ENCODE measurements at regions not wholly inside any gene's neighbourhood (a gene's known extent, or its start where the extent isn't known, plus 50 kb on each side); places are given as distances from the start of the nearest gene placed in this dataset.

DNA sequence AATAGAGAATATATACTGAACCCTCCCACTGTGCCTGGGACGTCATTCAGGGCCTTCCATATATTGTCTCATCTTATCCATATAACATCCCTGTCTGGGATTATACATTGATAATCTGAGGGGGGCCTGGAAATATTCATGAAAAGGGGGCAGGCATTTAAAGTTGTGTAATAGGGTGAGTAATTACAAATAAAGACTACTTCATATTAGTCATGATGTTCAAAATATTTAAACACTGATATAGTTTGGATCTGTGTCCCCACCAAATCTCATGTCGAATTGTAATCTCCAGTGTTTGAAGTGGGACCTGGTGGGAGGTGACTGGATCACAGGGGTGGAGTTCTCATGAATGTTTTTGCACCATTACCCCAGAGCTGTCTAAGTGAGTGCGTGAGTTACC lies 97.8 kb downstream of the AQP9 start:
- DNase-seq: no peak

DNA sequence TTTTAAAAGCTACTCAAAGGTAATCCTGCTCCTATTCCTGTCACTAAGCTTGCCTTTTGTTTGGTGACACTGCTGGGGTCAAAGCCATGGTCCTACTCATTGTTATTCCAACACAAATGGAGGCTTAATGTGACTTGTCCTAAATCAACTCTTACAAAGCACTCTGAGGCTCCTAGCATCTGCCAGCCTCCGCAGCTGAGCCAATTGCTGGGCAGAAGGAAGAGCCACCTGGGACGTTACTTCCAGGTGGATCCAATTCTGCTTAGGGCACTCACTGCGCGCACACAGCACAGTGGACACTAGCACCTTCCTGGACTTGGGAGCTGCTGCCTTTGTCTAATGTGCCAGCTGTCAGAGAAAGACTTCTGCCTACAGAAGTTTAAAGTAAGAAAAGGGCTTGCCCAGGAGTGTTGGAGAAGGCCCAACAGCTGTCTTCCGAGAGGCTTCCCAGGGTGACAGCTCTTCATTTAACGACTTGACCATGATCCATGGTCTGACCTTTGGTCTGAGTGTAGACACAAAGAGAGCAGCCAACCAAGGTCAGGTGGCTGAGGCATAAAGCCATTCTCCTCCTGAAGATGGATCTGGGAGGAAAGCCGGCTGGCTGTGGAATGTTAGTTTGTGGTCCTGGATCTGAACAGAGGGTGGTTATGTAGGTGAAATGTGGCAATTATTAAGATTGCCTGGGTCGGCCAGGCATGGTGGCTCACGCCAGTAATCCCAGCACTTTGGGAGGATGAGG lies 102.2 kb downstream of the AQP9 start:
- no peak for DNase-seq

DNA sequence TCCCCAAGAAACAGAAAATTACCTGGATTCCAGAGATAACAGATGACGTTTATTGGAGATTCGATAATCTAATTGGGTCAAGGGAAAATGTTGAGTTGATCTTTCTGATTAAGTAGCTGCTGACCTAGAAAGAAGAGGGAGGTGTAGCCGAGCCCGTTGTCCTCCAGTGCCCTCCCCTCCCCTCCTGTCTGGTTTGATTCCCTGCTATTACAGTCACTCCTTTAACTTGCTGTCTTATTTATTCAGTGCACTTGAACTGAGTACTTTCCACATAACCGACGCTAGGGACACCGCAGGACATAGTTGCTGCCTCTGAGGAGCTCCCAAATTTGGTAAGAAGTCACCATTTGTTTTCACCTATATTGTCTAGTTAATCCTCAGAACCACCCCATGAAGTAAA lies 103.7 kb downstream of the AQP9 start:
- DNase-seq: no peak

DNA sequence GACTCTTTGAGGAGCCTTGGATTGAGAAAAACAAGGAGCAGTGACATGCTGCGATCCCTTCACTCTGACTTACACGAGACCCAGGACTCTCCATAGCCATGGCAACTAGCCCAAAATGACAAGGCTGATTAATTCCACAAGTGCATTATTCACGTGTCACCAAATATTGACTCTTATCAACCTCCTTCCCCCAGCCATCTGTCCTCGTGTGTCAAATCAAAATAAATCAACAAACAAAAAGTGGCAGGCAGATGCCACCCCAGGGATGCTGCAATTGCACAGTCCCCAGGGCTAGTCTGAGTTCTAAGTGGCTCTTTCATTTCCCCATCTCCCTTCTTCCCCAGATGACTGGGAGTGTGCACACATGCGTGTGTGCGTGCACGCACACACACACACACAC lies 104.9 kb downstream of the AQP9 start:
- no peak for DNase-seq

DNA sequence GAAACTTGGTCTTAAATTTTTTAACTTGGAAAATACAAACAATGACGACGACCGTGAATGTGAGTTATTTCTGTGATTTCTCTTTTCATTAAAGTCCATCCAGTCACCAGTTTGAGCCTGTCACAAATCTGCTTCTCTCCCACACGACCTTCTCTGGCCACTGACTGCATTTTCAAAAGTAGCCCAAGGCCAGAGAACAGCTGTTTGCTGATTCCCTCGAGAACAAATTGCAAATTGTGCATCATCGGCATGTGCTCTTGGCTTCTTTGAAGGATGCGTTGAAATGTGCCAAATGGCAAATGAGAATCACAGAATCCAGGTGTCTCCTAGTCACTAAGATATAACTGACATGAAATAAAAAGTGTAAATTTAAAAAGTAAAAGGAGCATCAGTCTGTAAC lies 106.4 kb downstream of the AQP9 start:
- no peak for DNase-seq

DNA sequence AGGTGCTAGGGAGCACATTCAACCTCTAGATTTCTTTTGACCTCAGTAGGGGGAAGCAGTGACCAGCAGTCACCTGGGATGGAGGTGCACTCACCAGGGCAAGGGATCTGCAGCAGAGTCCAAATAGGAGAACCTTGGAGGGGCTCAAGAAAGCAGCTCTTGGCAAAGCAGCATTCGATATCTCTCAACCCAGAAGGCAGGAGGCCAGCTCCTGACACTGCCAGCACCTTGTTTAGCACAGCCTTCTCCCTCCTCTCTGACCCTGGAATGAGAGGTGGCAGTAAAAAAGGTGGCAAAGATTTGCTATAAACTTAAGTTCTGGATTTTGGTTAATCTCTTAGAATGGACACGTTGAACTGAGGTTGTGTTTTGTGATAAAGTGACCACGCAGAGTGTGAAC lies 107.9 kb downstream of the AQP9 start:
- no peak for DNase-seq

DNA sequence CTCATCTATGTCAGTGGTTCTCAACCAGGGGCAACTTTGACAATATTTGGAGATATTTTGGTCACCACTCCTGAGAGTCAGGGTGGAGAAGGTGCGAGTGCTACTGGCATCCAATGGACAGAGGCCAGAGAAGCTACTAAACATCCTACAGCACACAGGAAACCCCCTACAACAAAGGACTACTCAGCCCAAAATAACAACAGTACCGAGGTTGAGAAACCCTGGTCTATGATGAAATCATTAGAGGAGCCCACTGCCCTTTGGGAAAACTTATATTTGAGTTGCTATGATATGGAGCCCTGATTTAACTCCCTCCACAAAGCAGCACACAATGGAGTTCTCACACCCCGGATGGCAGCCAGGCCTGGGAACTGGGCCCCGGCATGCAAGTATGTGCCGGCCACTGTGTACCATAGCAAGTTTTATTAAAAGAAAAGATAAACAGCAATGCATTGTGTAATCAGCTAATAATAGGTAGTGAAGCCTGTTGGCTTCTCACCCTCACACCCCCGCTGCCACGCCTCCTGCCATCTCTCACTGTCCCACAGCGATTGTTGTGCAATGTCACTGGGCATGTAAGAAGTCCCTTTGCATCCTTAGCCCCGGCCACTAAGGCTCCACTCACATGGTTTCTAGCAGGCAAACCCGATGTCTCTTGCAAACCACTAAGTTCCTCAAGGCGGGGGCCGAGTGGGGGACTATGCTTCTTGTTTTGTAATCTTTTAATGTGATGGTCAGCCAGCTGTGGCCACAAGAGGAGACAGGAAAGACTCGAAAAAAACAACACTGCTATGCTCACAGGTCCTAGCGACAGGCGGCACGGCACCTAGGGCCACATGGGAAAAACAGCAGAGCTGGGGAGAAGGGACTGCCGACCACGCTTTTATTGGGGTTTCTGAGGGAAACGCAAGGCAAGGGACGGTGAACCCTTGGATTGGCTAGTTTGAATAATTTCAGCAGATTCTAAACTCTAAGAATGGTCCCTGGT lies 110.0 kb downstream of the AQP9 start:
- no peak for DNase-seq

DNA sequence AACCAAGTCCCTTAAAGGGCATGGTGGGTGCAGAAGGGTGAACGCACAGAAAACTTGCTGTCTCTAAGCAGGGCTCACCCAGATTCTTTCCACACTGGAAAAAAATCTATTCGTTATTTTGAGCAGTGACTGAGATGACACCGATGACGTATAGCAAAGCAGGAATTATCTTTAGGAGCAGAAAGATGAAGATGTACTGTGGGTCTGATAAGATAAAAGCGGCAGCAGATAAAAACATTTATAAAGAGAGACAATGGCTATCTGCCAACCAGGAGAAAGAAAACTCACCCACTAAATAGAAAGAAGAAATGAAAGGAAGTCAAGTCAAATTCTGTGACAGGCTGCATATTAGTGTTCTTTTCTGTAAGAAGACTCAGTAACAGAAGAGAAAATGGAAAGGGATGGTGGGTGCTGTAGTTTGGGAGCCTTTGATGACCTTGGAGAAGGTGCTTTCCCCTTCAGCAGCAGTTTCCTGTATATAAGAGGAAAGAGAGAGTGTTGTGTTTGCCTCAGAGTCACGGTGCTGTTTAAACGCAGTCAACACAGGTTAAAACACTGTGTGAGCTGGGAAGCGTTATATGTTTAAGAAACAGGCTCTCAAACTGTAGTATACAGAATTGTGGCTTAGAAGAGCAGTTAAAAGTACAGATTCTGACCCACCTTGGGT lies 111.6 kb downstream of the AQP9 start:
- peak; percentile 2 for DNase-seq

DNA sequence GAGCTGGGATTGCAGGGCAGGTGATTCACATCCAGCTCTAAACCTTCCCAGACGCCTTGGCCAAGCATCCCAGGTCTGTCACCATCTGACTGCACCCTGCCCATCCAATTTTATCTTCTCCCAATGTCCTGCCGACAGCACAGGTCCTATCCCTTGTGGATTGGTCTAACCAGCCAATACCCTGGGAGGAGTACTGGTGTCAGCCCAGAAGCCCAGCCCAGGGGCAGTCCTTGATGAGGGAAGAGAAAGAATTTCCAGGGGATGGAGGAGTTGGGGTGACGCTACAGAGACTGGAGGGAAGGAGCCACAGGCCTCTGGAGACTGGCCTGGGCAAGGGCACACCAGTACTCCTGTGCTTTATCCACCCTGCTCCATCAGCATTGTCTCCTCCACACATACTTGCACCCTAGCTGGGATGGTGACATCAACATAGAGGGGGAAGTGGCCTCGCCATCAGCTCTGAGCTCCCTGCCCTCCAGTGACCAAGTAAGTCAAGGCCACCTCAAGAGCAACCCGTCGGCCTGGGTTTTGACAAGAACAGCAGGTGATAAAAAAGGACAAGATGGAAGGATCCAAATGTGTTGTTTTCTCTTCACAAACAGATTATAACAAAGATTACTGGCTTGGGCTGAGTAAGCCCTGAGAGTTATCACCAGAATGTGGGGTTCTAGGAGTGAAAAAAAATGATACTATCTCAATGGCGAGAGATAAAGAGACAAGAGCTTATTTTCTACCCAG lies 114.6 kb downstream of the AQP9 start:
- DNase-seq: no peak

DNA sequence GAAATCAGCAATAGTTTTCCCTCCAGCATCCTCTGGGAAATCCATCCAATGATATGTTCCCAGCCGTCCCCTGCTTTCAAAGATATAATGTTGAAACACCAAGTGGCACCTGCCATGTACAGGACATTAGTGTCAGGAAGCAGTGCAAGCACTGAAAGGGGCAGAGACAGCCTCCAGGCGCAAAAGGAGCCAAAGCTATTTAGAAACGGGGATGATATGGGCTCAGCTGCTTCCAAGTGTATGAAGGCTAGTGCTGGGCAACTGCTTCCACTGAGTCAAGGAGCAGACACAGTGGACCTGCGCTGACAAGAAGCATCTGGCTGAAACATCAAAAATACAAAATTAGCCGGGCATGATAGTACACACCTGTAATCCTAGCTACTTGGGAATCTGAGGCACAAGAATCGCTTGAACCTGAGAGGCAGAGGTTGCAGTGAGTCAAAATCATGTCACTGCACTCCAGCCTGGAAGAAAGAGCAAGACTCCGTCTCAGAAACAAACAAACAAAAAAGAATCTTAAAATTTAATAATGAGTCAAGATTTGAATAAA lies 119.7 kb downstream of the AQP9 start:
- no peak for DNase-seq

DNA sequence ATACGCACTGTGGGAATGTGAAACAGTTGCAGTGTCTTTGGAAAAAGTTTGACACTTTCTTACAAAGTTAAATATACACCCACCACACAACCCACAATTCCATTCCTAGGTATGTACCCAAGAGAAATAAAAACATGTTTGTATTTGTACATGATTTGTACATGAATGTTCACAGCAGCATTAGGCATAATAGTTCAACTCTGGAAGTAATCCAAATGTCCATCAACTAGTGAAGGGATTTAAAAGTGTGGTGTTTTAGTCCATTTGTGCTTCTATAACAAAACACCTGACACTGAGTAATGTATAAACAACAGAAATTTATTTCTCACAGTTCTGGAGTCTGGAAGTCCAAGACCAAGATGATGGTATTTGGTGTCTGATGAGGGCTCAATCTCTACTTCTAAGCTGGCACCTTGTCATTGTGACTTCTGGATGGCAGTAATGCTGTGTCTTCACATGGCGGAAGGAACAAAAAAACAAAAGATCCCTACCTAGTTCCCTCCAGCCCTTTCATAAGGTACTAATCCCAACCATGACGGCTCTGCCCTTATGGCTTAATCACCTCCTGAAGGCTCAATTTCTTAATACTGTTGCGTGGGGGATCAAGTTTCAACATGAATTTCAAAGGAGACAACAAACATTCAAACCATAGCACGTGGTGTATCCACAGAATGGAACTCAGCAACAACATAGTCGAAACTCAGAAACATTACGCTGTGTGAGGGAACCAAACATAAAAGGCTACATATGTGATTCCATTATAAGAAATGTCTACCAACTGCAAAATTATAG lies 120.5 kb downstream of the AQP9 start:
- no peak for DNase-seq

DNA sequence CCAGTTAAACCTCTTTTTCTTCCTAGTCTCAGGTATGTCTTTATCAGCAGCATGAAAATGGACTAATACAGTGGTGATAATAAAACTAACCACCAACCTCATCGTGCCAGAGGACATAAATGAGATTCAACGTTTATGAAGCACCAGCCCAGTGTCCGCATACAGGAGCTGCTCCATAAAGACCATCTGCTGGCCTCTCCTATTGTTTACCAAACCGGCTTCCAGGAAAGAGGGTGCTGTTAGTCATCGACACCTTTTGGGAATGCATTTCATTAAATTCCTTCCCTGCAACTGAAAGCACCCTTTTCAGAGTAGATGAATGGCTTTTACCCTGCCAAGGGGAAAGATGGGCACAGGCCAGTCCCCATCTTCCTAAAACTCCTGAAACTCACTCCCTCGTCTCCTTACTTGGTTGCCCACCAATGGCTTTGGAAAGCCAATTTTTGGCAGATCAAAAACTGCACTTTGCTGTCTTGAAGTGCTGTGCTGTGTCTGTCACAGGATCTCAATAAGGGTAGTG lies 122.1 kb downstream of the AQP9 start:
- DNase-seq: no peak

DNA sequence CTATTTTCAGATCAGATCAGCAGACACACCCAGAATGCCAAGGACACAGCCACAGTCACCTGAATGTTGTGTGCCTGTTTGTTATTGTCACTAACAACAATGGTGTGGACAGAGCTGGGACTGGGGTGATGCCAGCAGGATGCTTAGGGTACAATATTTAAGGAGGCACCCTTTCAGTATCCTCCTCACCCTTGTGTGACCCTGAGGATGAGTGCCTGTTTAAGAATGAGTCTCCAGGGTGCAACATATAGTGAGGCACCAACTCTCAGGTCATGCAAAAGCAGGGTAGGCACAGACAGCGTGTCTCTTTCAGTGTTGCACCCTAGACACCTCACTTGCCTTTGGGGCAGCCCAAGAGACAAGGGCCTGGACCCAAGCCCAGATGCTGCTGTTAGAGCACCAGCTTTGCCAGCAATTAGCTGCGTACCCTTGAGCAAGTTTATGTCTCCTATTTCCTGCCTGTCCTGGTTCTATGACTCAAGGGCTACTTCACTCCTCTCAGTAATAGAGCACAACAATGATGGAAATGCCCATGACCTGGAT lies 122.6 kb downstream of the AQP9 start:
- DNase-seq: no peak

DNA sequence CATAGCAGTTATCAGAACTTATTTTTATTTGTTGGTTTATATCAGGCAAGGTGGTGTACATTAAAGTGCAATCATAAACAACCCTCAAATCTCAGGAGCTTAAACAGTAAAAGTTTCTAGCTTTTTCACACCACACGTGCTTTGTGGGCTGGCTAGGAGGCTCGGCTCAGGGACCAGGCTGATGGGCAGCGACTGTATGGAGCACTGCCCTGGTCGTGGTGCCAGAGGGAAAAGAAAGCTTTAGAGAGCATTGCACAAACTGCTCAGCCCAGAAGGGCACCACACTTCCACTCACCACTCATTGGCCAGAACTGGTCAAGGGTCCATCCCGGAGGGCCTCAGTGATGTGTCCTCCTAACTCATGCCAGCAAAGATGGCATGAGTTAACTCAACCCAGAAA lies 123.2 kb downstream of the AQP9 start:
- no peak for DNase-seq

DNA sequence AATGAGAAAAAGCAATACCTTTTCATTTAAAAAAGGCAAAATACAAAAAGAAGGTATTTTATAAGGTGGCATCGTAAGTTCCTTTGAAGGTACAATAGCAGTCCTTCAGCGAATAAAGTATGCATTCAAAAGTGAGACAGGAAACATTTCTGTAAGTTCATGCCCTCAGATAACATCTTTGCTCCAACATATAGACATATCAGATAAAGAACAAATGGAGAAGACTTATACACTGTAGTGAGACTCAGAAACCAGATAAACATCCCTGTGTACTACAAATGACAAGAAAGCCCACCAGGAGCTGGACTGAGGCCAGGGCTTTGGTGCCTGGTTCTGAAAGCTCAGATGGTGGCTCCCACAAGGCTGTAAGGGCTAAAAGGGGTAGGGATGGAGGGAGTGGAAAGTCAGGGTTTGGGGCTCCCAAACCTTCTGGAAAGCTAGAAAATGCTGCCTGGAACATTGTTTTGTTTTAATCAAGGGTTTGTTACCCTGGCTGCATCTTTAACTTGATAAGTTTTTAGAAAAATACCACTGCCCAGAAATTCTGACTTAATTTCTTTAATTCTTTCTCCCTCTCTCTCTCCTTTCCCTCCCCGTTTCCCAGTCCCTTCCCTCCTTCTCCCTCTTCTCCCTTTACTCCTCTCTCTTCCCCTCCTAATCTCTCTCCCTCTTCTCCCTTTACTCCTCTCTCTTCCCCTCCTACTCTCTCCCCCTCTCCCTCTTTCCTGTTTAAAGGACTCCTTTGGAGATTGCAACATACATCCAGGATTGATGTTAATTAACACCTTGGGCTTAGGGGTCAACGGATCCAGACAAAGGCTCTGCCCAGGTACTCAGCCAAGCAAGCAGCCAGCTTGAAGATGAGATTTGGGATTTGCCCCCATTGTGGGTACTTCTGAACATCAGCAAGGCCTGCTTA lies 126.1 kb downstream of the AQP9 start:
- DNase-seq: no peak

DNA sequence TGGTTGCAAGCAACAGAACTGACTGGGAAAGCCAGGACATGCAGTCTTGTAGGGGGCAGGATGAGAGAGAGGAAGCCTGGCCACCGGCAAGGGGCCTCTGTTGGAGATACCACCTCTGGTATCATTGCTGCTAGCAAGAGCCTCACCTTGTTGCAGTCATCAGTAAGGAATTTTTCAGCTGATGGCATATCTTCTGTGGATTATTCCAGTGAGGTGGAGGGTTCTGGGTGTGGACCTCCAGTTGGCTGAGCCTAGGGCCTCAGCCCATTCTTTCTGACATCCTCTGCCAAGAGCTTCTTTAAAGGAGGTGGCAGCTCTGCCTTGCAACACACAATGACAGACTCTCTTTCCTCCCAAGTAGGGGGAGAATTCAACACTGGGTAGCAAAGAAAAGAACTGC lies 128.9 kb downstream of the AQP9 start:
- no peak for DNase-seq

DNA sequence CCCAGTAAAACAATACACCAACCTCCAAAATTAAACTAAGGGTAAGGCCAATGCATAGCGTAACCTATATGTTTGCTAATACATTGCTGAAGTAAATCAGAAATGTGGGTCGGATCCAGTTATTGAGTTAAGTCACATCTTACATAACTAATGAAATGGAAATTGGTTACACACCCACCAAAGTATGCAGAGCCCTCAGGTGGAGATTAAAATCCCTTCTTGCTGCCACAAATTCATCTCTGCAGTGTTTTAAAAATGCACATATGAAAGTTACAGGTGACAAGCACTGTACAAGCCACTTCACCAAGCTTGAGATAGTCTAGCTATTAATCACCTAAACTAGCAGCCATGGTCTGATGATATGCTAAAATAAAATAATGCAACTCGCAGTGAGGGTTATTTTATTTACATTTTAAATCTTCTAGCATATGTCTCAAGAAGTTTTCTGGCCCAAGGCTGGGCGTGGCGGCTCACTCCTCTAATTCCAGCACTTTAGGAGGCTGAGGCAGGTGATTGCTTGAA lies 130.6 kb downstream of the AQP9 start:
- no peak for DNase-seq

DNA sequence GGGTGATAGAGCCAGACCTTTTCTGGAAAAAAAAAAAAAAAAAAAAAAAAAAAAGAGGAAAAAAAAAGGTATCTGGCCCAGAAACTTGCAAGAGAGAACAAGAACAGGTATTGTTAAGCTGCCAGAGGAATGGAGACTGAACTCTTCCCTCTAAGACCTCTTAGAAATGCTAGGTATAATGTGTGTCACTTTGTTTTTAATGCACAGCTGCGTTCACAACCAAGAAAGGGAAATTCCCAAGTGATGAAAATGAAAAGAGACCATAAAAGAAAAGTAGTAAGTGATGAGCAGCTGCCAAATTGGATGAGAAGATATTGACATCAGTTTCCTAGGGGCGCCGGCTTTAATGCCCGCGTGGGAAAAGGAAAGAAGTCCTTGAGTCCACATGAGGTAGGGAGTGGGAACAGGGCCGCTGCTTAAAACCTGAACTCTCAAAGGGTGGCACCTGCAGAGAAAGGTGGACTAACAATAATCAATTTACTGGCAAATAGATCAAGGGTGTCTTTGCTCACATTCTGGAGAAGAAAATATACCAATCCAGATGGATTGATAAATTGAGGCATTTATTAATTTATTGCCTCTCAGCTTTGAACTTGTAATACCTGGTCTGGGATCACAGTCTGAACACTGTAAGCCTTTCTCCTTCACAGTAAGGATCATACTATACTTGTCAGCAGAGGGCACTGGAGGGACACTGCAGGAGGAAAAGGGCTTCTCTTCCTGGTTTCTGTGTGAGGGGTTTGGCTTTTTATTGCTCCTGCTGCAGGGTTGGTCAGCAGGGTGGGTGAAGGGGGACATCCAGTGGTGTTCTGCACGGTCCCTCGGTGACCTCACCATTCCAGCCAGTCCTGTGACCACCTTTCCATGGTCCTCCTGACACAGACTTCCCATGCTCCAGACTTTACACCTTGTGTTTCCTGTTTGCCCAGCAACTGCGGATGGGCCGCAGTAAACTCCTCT lies 131.6 kb downstream of the AQP9 start:
- DNase-seq: peak; percentile 24

DNA sequence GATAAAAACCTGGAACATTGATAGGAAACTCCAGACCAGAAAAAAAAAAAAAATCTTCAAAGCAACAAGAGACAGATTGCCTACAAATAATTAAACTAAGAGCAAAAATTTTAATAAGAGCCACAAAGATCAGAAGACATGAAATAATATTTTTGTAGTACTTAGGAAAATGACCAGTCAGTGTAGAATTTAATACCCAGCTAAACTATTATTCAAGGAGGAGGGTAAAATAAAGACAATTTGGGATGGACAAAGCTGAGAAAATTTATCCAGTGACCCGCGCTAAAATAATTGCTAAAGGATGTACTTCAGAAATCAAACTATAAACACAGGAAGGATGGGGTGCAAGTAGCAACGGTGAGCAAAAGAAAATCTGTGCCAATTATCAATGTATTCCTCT lies 133.2 kb downstream of the AQP9 start:
- DNase-seq: no peak

All from activated CD4-positive, alpha-beta T cell treated with anti-CD3 and anti-CD28 coated beads, Interleukin-2, amount 50 U/mL, for 16 hours (primary cell).